WERI-Rb-1 (cell line): ENCODE measurements at regions not wholly inside any gene's neighbourhood (a gene's known extent, or its start where the extent isn't known, plus 50 kb on each side); places are given as distances from the start of the nearest gene placed in this dataset.
"Not testable (repeated sequence)": the region's sequence is repeated elsewhere in the genome, so short reads cannot be mapped to it uniquely, and the experiment has no call there.

Experiments
- DNase-seq: peaks from one replicate; pipeline ENCODE4 v3.0.0-alpha.2; 2020
- H3K27ac ChIP-seq: fragments of 250-450 bp; sonication (Bioruptor Pico); 2 replicates; pipeline ENCODE4 v1.5.1; 2020; ENCODE audit warnings: mild to moderate bottlenecking, moderate library complexity
- H3K27me3 ChIP-seq: fragments of 250-450 bp; sonication (Bioruptor Pico); 2 replicates; pipeline ENCODE4 v1.5.1; 2021; ENCODE audit warnings: mild to moderate bottlenecking, low read depth, moderate library complexity; ENCODE audit not compliant: insufficient read depth, severe bottlenecking
- H3K36me3 ChIP-seq: fragments of 250-450 bp; sonication (Bioruptor Pico); 2 replicates; pipeline ENCODE4 v1.5.1; 2020; ENCODE audit warnings: mild to moderate bottlenecking, moderate library complexity
- H3K4me3 ChIP-seq: 2 replicates; pipeline ENCODE4 v1.5.1; 2011; ENCODE audit warnings: low read depth, mild to moderate bottlenecking, control low read depth, low read length
- H3K9me3 ChIP-seq: fragments of 250-450 bp; sonication (Bioruptor Pico); 2 replicates; pipeline ENCODE4 v1.5.1; 2021; ENCODE audit warnings: mild to moderate bottlenecking, moderate library complexity; ENCODE audit not compliant: severe bottlenecking
- TF ChIP-seq, protein P1 (sequence below): IDR thresholded peaks from 2 replicates; pipeline ENCODE4 v1.5.1; 2011; ENCODE audit warnings: low read depth, mild to moderate bottlenecking, control low read depth, inconsistent platforms, low read length

DNA sequence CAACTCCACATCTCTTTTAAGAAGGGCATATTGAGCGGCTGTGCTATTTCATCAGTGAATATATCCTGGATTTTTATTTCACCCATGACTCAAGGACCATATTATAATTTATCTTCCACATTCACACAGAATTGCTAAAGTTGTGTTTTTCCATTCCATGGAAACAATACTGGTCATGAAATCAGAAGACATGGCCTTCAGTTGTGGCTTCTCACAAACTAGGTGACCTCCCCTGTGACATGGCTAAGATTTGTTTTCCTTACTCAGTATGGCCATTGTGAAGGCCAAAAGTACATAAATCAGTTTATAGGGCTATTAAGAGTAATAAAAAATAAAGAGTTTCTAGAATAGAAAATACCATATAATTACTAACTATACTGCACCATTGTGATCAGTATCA is 415.6 kb downstream of the OXSM start:
- TF ChIP-seq, protein P1, sequence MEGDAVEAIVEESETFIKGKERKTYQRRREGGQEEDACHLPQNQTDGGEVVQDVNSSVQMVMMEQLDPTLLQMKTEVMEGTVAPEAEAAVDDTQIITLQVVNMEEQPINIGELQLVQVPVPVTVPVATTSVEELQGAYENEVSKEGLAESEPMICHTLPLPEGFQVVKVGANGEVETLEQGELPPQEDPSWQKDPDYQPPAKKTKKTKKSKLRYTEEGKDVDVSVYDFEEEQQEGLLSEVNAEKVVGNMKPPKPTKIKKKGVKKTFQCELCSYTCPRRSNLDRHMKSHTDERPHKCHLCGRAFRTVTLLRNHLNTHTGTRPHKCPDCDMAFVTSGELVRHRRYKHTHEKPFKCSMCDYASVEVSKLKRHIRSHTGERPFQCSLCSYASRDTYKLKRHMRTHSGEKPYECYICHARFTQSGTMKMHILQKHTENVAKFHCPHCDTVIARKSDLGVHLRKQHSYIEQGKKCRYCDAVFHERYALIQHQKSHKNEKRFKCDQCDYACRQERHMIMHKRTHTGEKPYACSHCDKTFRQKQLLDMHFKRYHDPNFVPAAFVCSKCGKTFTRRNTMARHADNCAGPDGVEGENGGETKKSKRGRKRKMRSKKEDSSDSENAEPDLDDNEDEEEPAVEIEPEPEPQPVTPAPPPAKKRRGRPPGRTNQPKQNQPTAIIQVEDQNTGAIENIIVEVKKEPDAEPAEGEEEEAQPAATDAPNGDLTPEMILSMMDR = no peak
- Histone ChIP-seq H3K9me3 (no peaks in the 10 kb centered on the region), H3K4me3 (no peak overlapping the region), H3K36me3 (no peaks in the 10 kb centered on the region), H3K27ac (no peak overlapping the region), H3K27me3 (no peaks in the 10 kb centered on the region)
- no peak for DNase-seq

DNA sequence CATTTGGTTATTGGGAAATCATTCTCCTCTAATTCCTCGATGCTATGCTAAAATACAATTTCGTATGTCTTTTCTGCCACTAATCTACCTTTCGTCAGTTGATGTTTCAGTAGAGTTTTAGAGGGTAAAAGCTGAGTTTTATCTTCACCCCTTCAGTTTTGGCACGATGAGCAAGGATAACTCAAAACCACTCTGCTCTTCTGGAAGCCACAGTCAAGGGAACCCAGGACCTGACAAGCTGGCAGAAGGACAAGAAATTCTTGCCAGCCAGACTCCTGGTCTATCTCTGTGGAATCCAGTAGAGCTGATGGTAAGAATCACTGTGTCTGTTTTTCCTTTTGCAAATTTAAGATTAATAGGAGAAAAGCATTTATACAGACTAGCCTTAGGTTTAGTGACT is 414.4 kb upstream of the LRRC3B start:
- Histone ChIP-seq H3K36me3 (no peaks in the 10 kb centered on the region), H3K27ac (no peak overlapping the region), H3K4me3 (no peak overlapping the region)

GRCh38 chr3:26229801-26230200 is 392.8 kb upstream of the LRRC3B start:
- no peaks in the 10 kb centered on the region for H3K9me3 ChIP-seq
- DNase-seq = no peak
- TF ChIP-seq, protein P1 = no peak
- H3K4me3 ChIP-seq = no peak overlapping the region
- no peak overlapping the region for H3K27ac ChIP-seq
- no peaks in the 10 kb centered on the region for H3K27me3 ChIP-seq
- H3K36me3 ChIP-seq = no peaks in the 10 kb centered on the region

More for the DNA sequence above, 414.4 kb upstream of the LRRC3B start:
- H3K27me3 ChIP-seq = no peaks in the 10 kb centered on the region
- TF ChIP-seq, protein P1 = no peak
- H3K9me3 ChIP-seq = no peaks in the 10 kb centered on the region
- DNase-seq = no peak

DNA sequence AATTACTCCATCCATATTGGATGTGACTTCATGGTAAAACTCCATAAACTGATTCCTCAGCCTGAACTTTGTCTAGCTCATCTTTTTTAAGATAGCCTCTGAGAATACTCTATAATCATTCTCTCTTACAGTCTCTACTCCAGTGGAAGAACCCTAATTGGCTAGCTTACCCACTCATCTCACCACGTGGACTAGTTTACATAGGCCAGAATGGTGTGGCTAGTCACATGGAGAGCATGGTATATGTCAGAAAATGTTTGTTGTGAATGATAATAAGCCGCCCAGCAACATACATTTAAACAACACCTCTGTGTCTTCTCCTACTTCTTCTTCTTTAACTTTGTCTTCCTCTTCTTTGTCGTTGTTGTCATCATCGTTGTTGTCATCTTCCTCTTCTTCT is 389.2 kb upstream of the LRRC3B start:
- Histone ChIP-seq H3K27me3 (no peaks in the 10 kb centered on the region), H3K4me3 (no peak overlapping the region), H3K36me3 (no peaks in the 10 kb centered on the region), H3K27ac (no peak overlapping the region), H3K9me3 (no peaks in the 10 kb centered on the region)
- DNase-seq = no peak
- TF ChIP-seq, protein P1 = no peak

GRCh38 chr3:26236531-26236930 is 386.0 kb upstream of the LRRC3B start:
- TF ChIP-seq, protein P1 = no peak
- H3K27ac ChIP-seq = no peak overlapping the region
- H3K9me3 ChIP-seq = no peaks in the 10 kb centered on the region
- no peaks in the 10 kb centered on the region for H3K27me3 ChIP-seq
- DNase-seq = no peak
- H3K4me3 ChIP-seq = no peak overlapping the region
- H3K36me3 ChIP-seq = no peaks in the 10 kb centered on the region

DNA sequence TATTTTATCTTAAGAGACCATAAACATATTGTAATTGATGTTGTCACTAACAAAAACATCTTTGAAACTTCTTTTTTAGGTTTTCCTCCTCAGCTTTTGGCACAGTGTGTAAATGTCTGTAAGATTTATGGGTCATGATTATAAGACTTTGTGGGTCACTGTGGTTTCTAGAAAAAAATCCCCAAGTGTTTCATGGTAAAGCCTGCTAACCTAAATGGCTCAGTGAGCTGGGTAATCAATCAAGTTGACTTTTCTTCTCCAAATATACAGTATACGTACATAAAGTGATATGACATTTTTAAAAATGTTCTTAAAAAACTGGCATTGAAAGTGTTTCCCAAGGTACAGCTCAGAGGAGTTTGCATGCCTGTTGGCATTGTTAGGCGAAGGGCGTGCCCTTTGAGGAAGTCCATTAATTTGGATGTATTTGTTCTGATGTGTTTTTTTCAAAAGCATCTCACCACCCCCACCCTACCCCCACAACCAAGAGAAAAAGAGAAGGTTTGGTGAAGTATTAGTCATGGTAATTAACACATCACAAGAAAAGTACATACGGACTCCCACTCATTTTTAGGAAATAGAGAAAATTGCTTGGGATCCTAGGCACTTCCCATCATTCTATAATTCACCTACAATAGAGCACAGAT is 385.4 kb upstream of the LRRC3B start:
- H3K27ac ChIP-seq = no peak overlapping the region
- no peaks in the 10 kb centered on the region for H3K36me3 ChIP-seq
- no peaks in the 10 kb centered on the region for H3K9me3 ChIP-seq
- no peak overlapping the region for H3K4me3 ChIP-seq
- TF ChIP-seq, protein P1 = no peak
- H3K27me3 ChIP-seq = no peaks in the 10 kb centered on the region
- no peak for DNase-seq

GRCh38 chr3:26244586-26244985 is 378.0 kb upstream of the LRRC3B start:
- not testable (repeated sequence) for H3K4me3 ChIP-seq, H3K27me3 ChIP-seq, H3K27ac ChIP-seq, H3K36me3 ChIP-seq, DNase-seq, H3K9me3 ChIP-seq
